ENCODE measurements at regions not wholly inside any gene's neighbourhood (a gene's known extent, or its start where the extent isn't known, plus 50 kb on each side); places are given as distances from the start of the nearest gene placed in this dataset.

- no peak for DNase-seq (ENCODE audit: low spot score)
These were observed 56.1 kb downstream of the FEZF1 start for GRCh38 chr7:122248472-122248871.

- peak; percentile 45 for DNase-seq (ENCODE audit: low spot score)
These were observed 65.8 kb downstream of the FEZF1 start for GRCh38 chr7:122238729-122239128.

GRCh38 chr7:122238297-122238696 is 66.3 kb downstream of the FEZF1 start:
- peak; percentile 30 for DNase-seq (ENCODE audit: low spot score)

GRCh38 chr7:122225874-122226273 is 78.7 kb downstream of the FEZF1 start:
- DNase-seq (ENCODE audit: low spot score) = no peak

GRCh38 chr7:122219253-122219865 is 75.3 kb upstream of the AASS start:
- DNase-seq (ENCODE audit: low spot score) = no peak

GRCh38 chr7:122217125-122217524 is 73.1 kb upstream of the AASS start:
- DNase-seq (ENCODE audit: low spot score) = no peak

GRCh38 chr7:122212754-122213153 is 68.7 kb upstream of the AASS start:
- no peak for DNase-seq (ENCODE audit: low spot score)

- no peak for DNase-seq (ENCODE audit: low spot score)
These were observed 67.3 kb upstream of the AASS start for GRCh38 chr7:122211362-122211761.

- DNase-seq (ENCODE audit: low spot score) = no peak
These were observed 62.9 kb upstream of the AASS start for GRCh38 chr7:122206985-122207384.

- no peak for DNase-seq (ENCODE audit: low spot score)
These were observed 59.8 kb upstream of the AASS start for GRCh38 chr7:122203814-122204213.

GRCh38 chr7:122200888-122201287 is 56.8 kb upstream of the AASS start:
- DNase-seq (ENCODE audit: low spot score) = no peak

GRCh38 chr7:122199171-122199570 is 55.1 kb upstream of the AASS start:
- no peak for DNase-seq (ENCODE audit: low spot score)

- DNase-seq (ENCODE audit: low spot score) = no peak
These were observed 54.5 kb upstream of the AASS start for GRCh38 chr7:122198581-122198980.

Data from SW480 (cell line).